DOHH2 (cell line): ENCODE measurements at regions not wholly inside any gene's neighbourhood (a gene's known extent, or its start where the extent isn't known, plus 50 kb on each side); places are given as distances from the start of the nearest gene placed in this dataset.

Source experiments
- H3F3A ChIP-seq: fragments of 200-600 bp; sonication (generic), shearing (Covaris generic); 2 replicates; pipeline ENCODE4 v1.6.0; 2016; ENCODE audit warnings: antibody characterized with exemption, mild to moderate bottlenecking; ENCODE audit not compliant: control insufficient read depth, insufficient read depth
- H3K27ac ChIP-seq: fragments of 200-600 bp; sonication (generic); 2 replicates; pipeline ENCODE4 v1.5.1; 2014; ENCODE audit warnings: low read depth, mild to moderate bottlenecking, low read length, moderate library complexity
- H3K27me3 ChIP-seq: fragments of 200-600 bp; sonication (generic); 2 replicates; pipeline ENCODE4 v1.6.1; 2014; ENCODE audit warnings: mild to moderate bottlenecking, low read length, mixed read lengths; ENCODE audit not compliant: control insufficient read depth
- H3K36me3 ChIP-seq: fragments of 200-600 bp; sonication (generic); 2 replicates; pipeline ENCODE4 v1.6.1; 2014; ENCODE audit warnings: mild to moderate bottlenecking, low read length, moderate library complexity, mixed read lengths; ENCODE audit not compliant: control insufficient read depth
- H3K4me1 ChIP-seq: fragments of 200-600 bp; sonication (generic); 2 replicates; pipeline ENCODE4 v1.6.1; 2014; ENCODE audit warnings: mild to moderate bottlenecking, low read length, mixed read lengths; ENCODE audit not compliant: control insufficient read depth
- H3K4me2 ChIP-seq: fragments of 200-600 bp; sonication (generic); 2 replicates; pipeline ENCODE4 v1.6.0; 2014; ENCODE audit warnings: mild to moderate bottlenecking, low read length, moderate library complexity
- H3K4me3 ChIP-seq: fragments of 200-600 bp; sonication (generic); 2 replicates; pipeline ENCODE4 v1.5.1; 2014; ENCODE audit warnings: mild to moderate bottlenecking, low read length, mixed read lengths
- H3K79me2 ChIP-seq: fragments of 200-600 bp; sonication (generic); 2 replicates; pipeline ENCODE4 v1.6.1; 2014; ENCODE audit warnings: mild to moderate bottlenecking, low read length, mixed read lengths; ENCODE audit not compliant: control insufficient read depth
- H3K9me2 ChIP-seq: fragments of 200-600 bp; sonication (generic); replicated peaks from 2 replicates; pipeline ENCODE4 v1.6.1; 2014; ENCODE audit warnings: mild to moderate bottlenecking, low read length, mixed read lengths; ENCODE audit not compliant: control insufficient read depth
- H3K9me3 ChIP-seq: fragments of 200-600 bp; sonication (generic); 2 replicates; pipeline ENCODE4 v1.6.1; 2014; ENCODE audit warnings: antibody characterized with exemption, low read length, mixed read lengths; ENCODE audit not compliant: control insufficient read depth, insufficient read depth
- H4K20me1 ChIP-seq: fragments of 200-600 bp; sonication (generic); 2 replicates; pipeline ENCODE4 v1.6.0; 2014; ENCODE audit warnings: low read depth, mild to moderate bottlenecking, antibody characterized with exemption, low read length, moderate library complexity; ENCODE audit not compliant: control insufficient read depth, insufficient read depth
- CTCF ChIP-seq: fragments of 200-600 bp; sonication (generic); IDR thresholded peaks from one replicate; pipeline ENCODE4 v1.5.1; 2014; ENCODE audit warnings: antibody characterized with exemption, mild to moderate bottlenecking, low read depth, low read length; ENCODE audit not compliant: poor library complexity, severe bottlenecking
- EZH2phosphoT487 ChIP-seq: fragments of 200-600 bp; sonication (generic); IDR thresholded peaks from 2 replicates; pipeline ENCODE4 v1.6.1; 2017; ENCODE audit warnings: borderline replicate concordance, mild to moderate bottlenecking, antibody characterized with exemption, low read length, moderate library complexity, mixed read lengths

GRCh38 chr11:129702410-129703398, 112.9 kb upstream of the TMEM45B start:
- H3K36me3 ChIP-seq = no peaks in the 10 kb centered on the region
- H3K79me2 ChIP-seq = no peaks in the 10 kb centered on the region
- no peaks in the 10 kb centered on the region for H3K4me1 ChIP-seq
- no peak overlapping the region for H3K4me2 ChIP-seq
- TF ChIP-seq CTCF (no peak), EZH2phosphoT487 (no peak)
- no peak overlapping the region for H3K4me3 ChIP-seq
- no peaks in the 10 kb centered on the region for H3K27me3 ChIP-seq
- H3K9me2 ChIP-seq = no peaks in the 10 kb centered on the region
- H3F3A ChIP-seq = no peaks in the 10 kb centered on the region
- H3K9me3 ChIP-seq = no peaks in the 10 kb centered on the region
- no peaks in the 10 kb centered on the region for H4K20me1 ChIP-seq
- H3K27ac ChIP-seq = no peak overlapping the region

GRCh38 chr11:129703846-129704245, 111.8 kb upstream of the TMEM45B start:
- Histone ChIP-seq H3K4me2 (no peak overlapping the region), H3K9me2 (no peaks in the 10 kb centered on the region)

GRCh38 chr11:129704831-129705230, 110.8 kb upstream of the TMEM45B start:
- no peaks in the 10 kb centered on the region for H3F3A ChIP-seq
- no peak overlapping the region for H3K4me2 ChIP-seq
- no peaks in the 10 kb centered on the region for H4K20me1 ChIP-seq
- no peak for TF ChIP-seq EZH2phosphoT487
- TF ChIP-seq CTCF = no peak
- no peak overlapping the region for H3K27ac ChIP-seq
- no peaks in the 10 kb centered on the region for H3K9me2 ChIP-seq
- H3K36me3 ChIP-seq = no peaks in the 10 kb centered on the region
- H3K79me2 ChIP-seq = no peaks in the 10 kb centered on the region
- H3K4me1 ChIP-seq = no peaks in the 10 kb centered on the region
- no peaks in the 10 kb centered on the region for H3K9me3 ChIP-seq
- no peak overlapping the region for H3K4me3 ChIP-seq
- no peaks in the 10 kb centered on the region for H3K27me3 ChIP-seq

More at GRCh38 chr11:129703846-129704245, 111.8 kb upstream of the TMEM45B start:
- no peak overlapping the region for H3K4me3 ChIP-seq
- no peaks in the 10 kb centered on the region for H3K9me3 ChIP-seq
- no peaks in the 10 kb centered on the region for H3K4me1 ChIP-seq
- no peaks in the 10 kb centered on the region for H3K79me2 ChIP-seq
- H3K27me3 ChIP-seq = no peaks in the 10 kb centered on the region
- H3K36me3 ChIP-seq = no peaks in the 10 kb centered on the region
- H3F3A ChIP-seq = no peaks in the 10 kb centered on the region
- no peaks in the 10 kb centered on the region for H4K20me1 ChIP-seq
- no peak for TF ChIP-seq CTCF
- TF ChIP-seq EZH2phosphoT487 = no peak
- no peak overlapping the region for H3K27ac ChIP-seq
